ENCODE measurements at regions not wholly inside any gene's neighbourhood (a gene's known extent, or its start where the extent isn't known, plus 50 kb on each side); places are given as distances from the start of the nearest gene placed in this dataset.

GRCh38 chr14:43535231-43535838 lies 971.7 kb downstream of the FSCB start:
- H3K4me1 ChIP-seq = no peaks in the 10 kb centered on the region
- POLR2A ChIA-PET = no interaction called here

DNA sequence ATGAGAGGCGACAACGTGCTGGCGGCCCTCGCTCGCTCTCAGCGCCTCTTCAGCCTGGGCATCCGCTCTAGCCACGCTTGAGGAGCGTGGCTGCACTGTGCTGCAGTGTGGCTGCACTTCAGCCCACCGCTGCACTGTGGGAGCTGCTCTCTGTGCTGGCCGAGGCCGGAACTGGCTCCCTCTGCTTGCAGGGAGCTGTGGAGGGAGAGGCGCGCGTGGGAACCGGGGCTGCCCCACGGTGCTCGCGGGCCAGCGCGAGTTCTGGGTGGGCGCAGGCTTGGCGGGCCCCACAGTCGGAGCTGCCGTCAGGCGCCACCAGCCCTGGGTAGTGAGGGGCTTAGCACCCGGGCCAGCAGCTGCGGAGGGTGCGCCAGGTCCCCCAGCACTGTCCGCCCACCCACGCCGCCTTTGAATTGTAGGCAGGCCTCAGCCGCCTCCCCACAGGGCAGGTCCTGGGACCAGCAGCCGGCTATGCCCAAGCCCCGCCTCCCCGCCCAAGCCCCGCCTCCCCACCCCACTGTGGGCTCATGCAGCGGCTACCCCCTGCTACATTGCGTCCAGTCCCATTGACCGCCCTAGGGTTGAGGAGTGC lies 974.2 kb downstream of the FSCB start:
- H3K27me3 Mint-ChIP-seq (ENCODE audit: insufficient read depth, unreplicated experiment) = peaks cover 3% of the 10 kb centered on the region
- Histone ChIP-seq H3K36me3 (ENCODE audit: control insufficient read depth, insufficient read depth, low read length) (no peaks in the 10 kb centered on the region), H3K27me3 (replicated peaks; ENCODE audit: control insufficient read depth, insufficient read depth, low read length) (no peaks in the 10 kb centered on the region), H3K9me3 (no peaks in the 10 kb centered on the region), H3K4me1 (no peaks in the 10 kb centered on the region), H3K4me3 (ENCODE audit: low read depth, low read length) (no peak overlapping the region)
- ChIA-PET CTCF (no interaction called here), POLR2A (no interaction called here)
- no peaks in the 10 kb centered on the region for H3K36me3 Mint-ChIP-seq (ENCODE audit: insufficient read depth, unreplicated experiment)
- TF ChIP-seq, protein P1, sequence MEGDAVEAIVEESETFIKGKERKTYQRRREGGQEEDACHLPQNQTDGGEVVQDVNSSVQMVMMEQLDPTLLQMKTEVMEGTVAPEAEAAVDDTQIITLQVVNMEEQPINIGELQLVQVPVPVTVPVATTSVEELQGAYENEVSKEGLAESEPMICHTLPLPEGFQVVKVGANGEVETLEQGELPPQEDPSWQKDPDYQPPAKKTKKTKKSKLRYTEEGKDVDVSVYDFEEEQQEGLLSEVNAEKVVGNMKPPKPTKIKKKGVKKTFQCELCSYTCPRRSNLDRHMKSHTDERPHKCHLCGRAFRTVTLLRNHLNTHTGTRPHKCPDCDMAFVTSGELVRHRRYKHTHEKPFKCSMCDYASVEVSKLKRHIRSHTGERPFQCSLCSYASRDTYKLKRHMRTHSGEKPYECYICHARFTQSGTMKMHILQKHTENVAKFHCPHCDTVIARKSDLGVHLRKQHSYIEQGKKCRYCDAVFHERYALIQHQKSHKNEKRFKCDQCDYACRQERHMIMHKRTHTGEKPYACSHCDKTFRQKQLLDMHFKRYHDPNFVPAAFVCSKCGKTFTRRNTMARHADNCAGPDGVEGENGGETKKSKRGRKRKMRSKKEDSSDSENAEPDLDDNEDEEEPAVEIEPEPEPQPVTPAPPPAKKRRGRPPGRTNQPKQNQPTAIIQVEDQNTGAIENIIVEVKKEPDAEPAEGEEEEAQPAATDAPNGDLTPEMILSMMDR (IDR thresholded peaks at IDR 0.05; ENCODE audit: insufficient read depth in 1 of 2, low read depth in 1 of 2, low read length in 1 of 2, severe bottlenecking in 1 of 2, unreplicated experiment in 1 of 2) = no peak
- no peak overlapping the region for H3K4me3 Mint-ChIP-seq (ENCODE audit: unreplicated experiment)
- no peak overlapping the region for H3K27ac Mint-ChIP-seq (ENCODE audit: unreplicated experiment)
- no peak for DNase-seq
- H3K4me1 Mint-ChIP-seq (ENCODE audit: low read depth, unreplicated experiment) = no peaks in the 10 kb centered on the region
- intact Hi-C loops (cut with micrococcal nuclease; ENCODE audit: unreplicated experiment) = no loop called here
- H3K9me3 Mint-ChIP-seq (ENCODE audit: unreplicated experiment) = no peaks in the 10 kb centered on the region
- BruUV-seq (replicated peaks) = no TSS peak

More at GRCh38 chr14:43535231-43535838, 971.7 kb downstream of the FSCB start:
- Histone ChIP-seq H3K9me3 (no peaks in the 10 kb centered on the region), H3K27me3 (replicated peaks; ENCODE audit: control insufficient read depth, insufficient read depth, low read length) (no peaks in the 10 kb centered on the region), H3K4me3 (ENCODE audit: low read depth, low read length) (no peak overlapping the region), H3K36me3 (ENCODE audit: control insufficient read depth, insufficient read depth, low read length) (no peaks in the 10 kb centered on the region)
- Mint-ChIP-seq H3K36me3 (ENCODE audit: insufficient read depth, unreplicated experiment) (no peaks in the 10 kb centered on the region), H3K4me1 (ENCODE audit: low read depth, unreplicated experiment) (peaks cover 11% of the 10 kb centered on the region), H3K27ac (ENCODE audit: unreplicated experiment) (no peak overlapping the region), H3K9me3 (ENCODE audit: unreplicated experiment) (no peaks in the 10 kb centered on the region), H3K27me3 (ENCODE audit: insufficient read depth, unreplicated experiment) (no peaks in the 10 kb centered on the region), H3K4me3 (ENCODE audit: unreplicated experiment) (peak overlapping the region; percentile 3)
- intact Hi-C loops (cut with micrococcal nuclease; ENCODE audit: unreplicated experiment) = no loop called here
- DNase-seq = no peak
- no TSS peak for BruUV-seq (replicated peaks)
- TF ChIP-seq, protein P1 (IDR thresholded peaks at IDR 0.05; ENCODE audit: insufficient read depth in 1 of 2, low read depth in 1 of 2, low read length in 1 of 2, severe bottlenecking in 1 of 2, unreplicated experiment in 1 of 2) = no peak
- CTCF ChIA-PET = no interaction called here

DNA sequence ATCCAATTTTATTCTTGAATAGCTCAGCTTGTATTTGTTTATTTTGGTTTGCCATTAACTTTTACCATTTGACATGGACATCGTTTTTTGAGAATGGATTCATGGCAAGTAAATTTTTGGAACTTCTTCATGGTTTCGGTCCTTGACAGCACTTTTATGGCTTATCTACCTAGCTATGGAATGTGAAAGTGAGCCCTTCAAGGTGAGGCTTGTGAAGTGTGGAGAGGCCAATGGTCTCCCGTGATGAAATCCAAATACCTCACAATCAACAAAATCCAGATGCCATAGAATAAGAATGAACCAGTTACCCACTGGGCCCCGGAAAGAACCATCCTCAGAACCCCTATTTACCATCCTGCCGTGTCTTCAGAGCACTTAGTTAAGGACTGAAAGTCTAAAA lies 978.8 kb downstream of the FSCB start:
- BruUV-seq (replicated peaks) = no TSS peak
- no peak overlapping the region for H3K4me3 Mint-ChIP-seq (ENCODE audit: unreplicated experiment)
- ChIA-PET CTCF (no interaction called here), POLR2A (no interaction called here)
- Histone ChIP-seq H3K27me3 (replicated peaks; ENCODE audit: control insufficient read depth, insufficient read depth, low read length) (no peaks in the 10 kb centered on the region), H3K9me3 (no peaks in the 10 kb centered on the region), H3K4me1 (no peaks in the 10 kb centered on the region), H3K4me3 (ENCODE audit: low read depth, low read length) (no peak overlapping the region), H3K36me3 (ENCODE audit: control insufficient read depth, insufficient read depth, low read length) (no peaks in the 10 kb centered on the region)
- H3K4me1 Mint-ChIP-seq (ENCODE audit: low read depth, unreplicated experiment) = no peaks in the 10 kb centered on the region
- TF ChIP-seq, protein P1 (IDR thresholded peaks at IDR 0.05; ENCODE audit: insufficient read depth in 1 of 2, low read depth in 1 of 2, low read length in 1 of 2, severe bottlenecking in 1 of 2, unreplicated experiment in 1 of 2) = no peak
- no peak overlapping the region for H3K27ac Mint-ChIP-seq (ENCODE audit: unreplicated experiment)
- intact Hi-C loops (cut with micrococcal nuclease; ENCODE audit: unreplicated experiment) = no loop called here
- DNase-seq = no peak
- H3K36me3 Mint-ChIP-seq (ENCODE audit: insufficient read depth, unreplicated experiment) = no peaks in the 10 kb centered on the region
- no peaks in the 10 kb centered on the region for H3K9me3 Mint-ChIP-seq (ENCODE audit: unreplicated experiment)
- H3K27me3 Mint-ChIP-seq (ENCODE audit: insufficient read depth, unreplicated experiment) = peaks cover 3% of the 10 kb centered on the region

All from Caco-2 (cell line).